Stimulated activated CD4-positive, alpha-beta T cell treated with anti-CD3 and anti-CD28 coated beads, TNF-alpha, amount 100 ng/mL, for 24 hours (primary cell): ENCODE measurements at regions not wholly inside any gene's neighbourhood (a gene's known extent, or its start where the extent isn't known, plus 50 kb on each side); places are given as distances from the start of the nearest gene placed in this dataset.
"Not testable (repeated sequence)": the region's sequence is repeated elsewhere in the genome, so short reads cannot be mapped to it uniquely, and the experiment has no call there.

Experiments used
- DNase-seq, 3 experiments: peaks; one replicate each; pipeline ENCODE4 v3.0.0-alpha.2; 2020; ENCODE audit warnings: low read depth in 3 of 3

DNA sequence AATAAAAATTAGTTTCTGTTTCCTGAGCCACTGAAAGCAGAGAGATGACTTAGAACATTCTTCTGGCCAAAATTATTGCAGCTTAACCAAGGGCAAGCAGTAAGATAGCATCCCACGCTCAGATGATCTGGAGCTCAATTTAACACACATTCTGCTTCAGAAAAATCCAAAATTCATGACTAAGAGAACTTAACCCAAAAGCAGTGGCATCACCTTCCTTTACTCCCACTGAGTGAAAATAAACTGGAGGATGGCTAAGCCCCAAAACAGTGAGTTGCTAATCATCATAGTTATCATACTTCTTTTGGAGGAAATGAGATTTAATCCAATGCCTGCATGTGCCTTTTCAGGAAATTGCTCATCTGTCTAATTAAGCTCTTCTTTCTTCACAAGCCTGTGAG lies 195.4 kb downstream of the DUSP6 start:
- no peak for DNase-seq

DNA sequence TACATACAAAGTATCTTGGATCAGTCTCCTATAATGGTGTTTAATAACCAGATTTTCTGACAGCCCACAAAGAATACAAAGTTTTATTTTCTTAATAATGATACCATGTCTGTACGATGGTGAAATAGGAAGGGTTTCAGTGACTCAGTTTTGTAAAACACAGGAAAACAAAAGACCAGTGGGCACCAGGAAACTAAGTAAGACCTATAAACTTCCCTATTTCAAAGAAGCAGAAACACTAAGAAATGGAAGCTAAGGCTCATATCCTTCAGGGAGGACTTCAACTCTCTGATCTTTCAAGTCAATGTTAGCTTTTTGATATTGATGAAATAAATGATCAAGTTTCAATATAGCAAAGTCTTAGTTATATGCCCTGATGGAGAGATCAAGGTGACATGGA lies 196.0 kb downstream of the DUSP6 start:
- DNase-seq: no peak

DNA sequence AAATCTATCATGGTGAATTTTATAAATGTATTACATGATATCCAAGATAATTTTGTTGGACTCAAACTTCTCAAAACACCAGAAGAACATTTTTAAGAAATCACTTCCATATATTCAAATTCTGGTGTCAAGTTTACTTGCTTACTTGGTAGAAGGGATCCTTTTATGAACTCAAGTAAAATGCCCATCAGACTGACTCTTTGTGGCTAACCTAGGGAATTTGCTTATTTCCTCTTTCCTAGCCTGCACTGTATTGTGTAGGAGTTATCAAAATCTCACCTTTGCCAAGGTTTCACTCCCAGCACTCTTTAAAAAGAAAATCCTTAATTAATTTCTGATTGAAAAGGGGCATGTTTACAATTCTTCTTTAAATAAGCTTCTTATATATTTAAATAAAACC lies 196.5 kb downstream of the DUSP6 start:
- DNase-seq: no peak

DNA sequence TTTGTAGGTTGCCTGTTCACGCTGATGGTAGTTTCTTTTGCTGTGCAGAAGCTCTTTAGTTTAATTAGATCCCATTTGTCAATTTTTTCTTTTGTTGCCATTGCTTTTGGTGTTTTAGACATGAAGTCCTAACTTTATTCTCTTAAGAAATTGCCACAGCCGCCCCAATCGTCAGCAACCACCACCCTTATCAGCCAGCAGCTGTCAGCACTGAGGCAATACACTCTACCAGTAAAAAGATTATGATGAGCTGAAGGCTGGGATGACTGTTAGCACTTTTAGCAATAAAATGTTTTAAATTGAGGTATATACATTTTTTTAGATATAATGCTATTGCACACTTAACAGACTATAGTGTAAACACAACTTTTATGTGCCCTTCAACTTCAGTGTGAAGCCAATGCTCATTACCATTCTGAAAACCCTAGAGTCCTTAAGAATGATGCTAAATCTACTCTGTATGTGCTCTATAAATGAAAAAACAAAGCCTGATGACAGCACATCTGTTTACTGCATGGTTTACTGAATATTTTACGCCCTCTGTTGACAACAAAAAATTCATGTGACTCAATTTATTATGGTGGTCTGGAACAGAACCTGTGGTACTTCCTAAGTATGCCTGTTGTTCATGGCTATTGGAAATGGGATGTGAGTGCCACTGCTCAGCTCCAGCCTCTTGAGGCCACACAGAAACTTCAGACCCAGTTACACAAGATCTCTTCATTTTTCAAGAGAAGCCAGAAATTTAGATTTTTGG lies 197.4 kb downstream of the DUSP6 start:
- no peak for DNase-seq

DNA sequence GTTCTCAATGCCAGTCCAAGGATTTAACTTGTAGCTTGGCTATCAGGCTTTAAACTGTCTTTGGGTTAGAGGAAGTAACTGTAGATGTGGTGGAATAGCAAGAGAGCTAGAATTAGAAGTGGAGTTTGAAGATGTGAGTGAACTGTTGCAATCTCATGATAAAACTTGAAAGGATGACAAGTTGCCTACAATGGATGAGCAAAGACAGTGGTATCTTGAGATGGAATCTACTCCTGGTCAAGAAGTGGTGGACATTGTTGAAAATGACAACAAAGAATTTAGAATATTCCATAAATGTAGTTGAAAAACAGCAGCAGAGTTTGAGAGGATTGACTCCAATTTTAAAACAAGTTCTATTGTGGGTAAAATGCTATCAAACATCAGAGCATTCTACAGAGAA lies 199.0 kb downstream of the DUSP6 start:
- no peak for DNase-seq

DNA sequence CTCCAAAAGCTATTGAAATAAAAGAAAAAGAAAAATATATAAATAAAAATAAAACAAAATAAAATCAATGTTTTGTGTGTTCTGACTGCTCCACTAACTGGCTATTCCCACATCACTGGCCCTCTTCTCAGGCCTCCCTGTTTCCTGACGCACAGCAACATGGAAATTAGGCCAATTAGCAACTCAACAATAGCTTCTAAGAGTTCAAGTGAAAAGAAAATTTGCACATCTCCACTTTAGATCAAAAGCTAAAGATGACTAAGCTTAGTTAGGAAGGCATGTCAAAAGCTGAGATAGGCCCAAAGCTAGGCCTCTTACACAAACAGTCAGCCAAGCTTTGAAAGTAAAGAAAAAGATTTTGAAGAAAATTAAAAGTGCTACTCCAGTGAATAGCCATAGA lies 200.8 kb downstream of the DUSP6 start:
- DNase-seq: no peak

DNA sequence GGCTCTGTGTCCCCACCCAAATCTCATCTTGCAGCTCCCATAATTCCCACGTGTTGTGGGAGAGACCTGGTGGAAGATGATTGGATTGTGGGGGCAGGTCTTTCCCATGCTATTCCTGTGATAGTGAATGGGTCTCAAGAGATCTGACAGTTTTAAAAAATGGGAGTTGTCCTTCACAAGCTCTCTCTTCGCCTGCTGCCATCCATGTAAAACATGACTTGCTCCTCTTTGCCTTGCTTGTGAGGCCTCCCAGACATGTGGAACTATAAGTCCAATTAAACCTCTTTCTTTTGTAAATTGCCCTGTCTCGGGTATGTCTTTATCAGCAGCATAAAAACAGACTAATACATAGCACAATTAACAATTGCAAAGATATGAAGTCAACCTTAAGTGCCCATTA lies 201.5 kb downstream of the DUSP6 start:
- not testable (repeated sequence) for DNase-seq

DNA sequence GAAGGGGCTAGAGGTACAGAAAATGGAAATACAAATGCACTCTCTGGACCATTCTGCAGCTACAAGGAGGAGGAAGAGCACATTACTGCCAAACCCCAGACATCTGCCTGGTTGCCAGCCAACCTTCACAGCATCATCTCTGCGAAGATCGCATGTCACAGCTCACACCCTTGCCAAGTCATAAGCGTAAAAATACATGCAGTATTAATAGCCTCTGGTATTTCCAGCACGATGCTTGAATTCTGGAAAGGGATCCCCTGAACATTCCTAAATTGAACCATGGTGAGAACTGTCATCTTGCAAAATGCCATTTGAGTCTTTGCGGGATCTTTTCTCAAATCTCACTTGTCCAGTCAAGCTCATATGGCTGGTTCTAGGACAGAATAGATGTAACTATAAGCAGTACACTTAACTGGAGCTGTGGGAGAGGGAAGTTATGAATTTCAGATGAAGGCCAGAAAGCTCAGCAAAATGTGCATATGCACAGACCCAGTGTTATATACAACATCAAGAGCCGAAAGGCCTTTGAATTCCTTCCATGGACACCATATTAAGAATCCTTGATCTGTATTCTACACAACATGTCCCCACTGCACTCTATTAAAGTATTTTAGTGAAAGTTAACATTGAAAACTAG lies 211.6 kb downstream of the DUSP6 start:
- no peak for DNase-seq

DNA sequence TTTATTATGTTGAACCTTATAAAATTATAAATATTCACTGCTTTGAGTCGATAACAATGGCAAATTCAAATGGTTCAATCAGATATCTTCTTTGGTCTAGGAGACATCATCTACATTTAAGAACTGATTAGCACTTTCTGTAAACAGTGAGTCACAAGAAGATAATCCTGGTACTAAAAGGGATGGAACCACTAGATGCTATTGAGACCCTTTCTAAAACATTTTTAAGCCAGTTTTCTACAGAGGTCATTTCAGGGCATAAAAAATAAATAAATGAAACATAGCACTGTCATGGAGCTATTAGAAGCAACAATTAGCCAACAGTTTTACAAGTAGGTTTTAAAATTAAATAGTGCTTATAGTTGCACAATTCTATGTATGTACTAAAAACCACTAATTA lies 212.2 kb downstream of the DUSP6 start:
- DNase-seq: no peak

DNA sequence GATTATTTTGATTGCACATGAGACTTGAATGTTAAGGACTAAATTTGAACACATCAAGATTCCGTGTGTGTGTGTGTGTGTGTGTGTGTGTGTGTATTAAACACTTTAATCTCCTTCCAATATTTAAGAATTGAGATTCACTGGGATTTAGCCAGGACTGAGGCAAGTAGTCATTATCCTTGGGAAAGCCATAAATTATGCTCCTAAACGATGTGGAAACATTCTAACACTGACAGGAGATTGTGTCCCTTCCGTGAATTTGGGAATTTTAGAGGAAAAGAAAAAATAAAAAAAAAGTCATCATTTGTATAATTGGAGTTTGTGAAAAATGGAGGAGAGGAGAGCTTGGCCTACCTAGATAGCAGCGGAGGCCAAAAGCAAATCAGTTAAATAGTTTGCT lies 212.9 kb downstream of the DUSP6 start:
- DNase-seq: no peak

DNA sequence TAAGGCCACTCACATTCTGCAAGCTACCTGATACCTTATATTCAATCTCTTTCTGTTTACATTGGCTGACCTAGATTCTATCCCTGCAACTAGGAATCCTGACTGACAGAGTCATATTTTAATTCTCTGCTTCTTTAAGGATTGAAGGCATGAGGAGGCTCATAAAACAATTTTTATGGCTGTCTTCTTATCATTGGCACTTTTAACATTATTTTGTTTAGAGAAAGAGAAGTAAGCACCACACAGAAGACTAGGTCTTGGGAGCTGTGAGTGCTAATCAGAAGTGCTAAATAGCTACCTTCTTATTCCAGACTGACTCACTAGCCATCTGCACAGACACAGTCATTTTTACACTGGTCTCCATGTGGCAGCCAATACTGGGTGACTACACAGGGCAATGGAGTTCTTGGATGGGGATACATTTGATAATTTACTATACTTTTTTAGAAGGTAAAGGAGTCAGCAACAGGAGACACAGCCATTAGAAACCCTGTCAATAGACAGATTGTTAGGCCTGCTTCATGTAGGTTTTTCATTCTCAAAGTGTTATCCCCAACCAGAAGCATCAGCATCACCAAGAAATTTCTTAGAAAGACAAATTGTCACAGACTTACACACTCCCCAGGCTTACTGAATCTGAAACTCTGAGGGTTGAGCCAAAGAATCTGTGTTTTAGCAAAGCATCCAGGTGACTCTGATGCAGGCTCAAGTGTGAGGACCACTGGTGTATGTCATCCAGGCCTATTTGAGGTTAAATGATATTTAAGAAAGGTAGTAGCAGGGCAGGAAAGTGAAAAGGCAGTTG lies 214.1 kb downstream of the DUSP6 start:
- DNase-seq: no peak

DNA sequence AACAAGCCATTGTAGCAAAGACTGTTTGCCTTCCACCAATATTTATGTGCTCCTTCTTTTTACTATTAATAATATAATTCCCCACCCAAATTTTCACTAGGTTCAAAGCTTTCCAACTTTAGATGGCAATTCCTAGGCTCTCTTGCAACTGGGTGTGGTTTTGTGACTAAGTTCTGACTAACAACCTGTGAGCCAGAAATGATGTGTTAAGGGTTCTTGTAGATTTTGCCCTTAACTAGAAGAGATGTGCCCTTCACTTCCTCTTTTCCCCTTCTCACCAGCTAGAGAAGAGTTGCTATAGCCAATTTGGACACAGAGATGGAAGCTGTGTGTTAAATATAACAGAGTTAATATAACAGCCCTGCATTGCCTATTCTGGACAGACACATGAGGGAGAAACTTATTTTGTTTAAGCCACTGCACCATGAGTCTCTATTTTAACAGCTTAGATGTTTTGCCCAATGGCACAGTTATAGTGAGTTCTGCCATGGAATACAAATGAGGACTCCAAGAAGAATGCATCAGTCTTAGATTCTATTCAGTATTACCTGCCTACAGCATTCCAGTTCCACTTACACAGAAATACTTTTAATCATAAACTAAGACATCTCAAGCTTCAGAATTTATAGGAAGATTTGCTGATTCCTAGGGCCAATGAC lies 216.2 kb downstream of the DUSP6 start:
- no peak for DNase-seq

DNA sequence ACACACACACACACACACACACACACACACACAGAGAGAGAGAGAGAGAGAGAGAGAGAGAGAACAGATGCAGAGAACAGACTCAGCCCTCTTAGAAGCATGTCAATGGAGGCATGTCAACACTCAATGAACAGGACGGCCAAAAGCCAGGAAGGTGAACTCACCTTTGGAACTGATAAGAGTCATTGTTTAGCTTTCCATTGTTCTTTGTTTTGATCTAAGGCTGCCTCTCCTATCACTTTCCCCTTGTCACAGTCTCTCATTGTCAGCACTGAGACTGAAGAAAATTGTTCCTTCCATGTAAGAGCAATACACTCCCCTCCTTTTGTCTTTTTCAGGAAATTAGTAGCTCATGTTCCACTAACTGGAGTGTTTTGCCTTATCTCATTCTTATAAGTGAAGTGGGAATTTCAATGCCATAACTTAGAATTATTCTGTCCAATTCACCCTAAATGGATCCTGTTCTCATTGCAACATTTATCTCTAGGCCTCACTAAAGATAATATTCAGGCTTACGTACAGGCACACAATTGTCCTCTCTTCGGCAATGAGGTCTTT lies 218.0 kb downstream of the DUSP6 start:
- DNase-seq: no peak

DNA sequence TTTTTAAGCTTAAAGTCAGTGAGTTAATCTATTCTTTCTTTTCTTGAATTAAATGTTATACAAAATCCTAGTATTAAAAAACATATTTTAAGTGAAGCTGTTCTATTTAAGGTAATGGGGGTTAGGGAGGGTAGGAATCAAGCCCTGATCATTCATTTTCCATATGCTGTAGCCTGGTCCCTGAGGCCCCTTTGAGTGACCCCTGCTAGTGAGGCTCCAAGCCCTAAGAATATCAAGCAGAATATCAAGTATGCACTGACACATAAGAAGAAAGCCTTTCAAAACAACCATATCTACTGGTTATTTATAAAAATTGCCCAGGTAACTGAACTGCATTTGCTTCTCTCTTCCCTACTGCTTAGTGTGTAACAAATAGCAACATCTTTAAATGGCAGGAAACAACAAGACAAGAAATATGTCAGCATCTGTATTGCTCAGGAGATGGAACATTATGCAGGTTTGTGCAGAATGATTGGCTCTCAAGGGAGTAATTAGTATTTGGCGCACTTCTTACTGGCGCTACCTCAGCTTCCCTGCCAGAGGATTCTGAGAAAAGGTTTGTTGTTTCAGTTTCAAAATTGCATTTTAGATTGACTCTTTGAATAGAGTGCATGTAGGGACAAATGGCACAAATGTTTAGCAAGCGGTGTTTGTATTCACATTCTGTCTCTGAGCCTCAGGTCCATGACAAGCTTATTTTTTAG lies 223.0 kb downstream of the DUSP6 start:
- no peak for DNase-seq

DNA sequence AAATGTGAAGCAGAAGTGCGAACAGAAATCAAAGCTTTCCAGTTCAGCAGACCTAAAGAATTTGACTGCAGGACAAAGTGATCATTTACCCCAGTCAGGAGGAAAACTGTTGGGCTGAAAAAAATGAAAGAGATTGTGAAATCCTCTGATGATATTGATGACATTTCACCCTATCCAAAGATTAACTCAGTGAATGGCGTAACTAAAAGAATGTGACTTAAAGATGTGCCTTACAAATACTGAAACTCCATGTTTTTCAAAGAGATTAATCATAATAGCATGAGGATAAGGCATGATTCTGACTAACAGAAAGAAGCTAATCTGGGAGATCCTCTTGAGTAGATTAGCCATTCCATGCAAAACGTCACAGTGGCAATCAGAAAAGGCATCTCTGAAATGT lies 225.6 kb downstream of the DUSP6 start:
- DNase-seq: no peak

DNA sequence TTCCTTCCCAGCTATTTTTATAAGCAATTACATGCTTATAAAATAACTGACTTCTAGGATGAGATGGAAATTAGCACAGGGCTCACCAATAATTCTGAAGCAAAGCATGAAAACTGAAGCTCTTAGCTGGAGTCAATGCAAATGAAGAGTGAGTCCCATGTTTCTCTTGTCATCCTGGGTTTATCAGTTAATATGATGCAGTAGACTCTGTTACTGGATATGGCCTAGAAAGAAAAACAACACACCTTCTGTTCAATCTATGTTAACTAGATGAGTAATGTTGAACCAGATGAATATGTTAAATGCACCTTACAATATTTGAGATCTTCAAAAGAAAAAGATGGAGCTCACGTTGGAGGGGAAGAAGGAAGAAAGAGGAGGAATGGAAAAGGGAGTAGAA lies 229.4 kb downstream of the DUSP6 start:
- no peak for DNase-seq

DNA sequence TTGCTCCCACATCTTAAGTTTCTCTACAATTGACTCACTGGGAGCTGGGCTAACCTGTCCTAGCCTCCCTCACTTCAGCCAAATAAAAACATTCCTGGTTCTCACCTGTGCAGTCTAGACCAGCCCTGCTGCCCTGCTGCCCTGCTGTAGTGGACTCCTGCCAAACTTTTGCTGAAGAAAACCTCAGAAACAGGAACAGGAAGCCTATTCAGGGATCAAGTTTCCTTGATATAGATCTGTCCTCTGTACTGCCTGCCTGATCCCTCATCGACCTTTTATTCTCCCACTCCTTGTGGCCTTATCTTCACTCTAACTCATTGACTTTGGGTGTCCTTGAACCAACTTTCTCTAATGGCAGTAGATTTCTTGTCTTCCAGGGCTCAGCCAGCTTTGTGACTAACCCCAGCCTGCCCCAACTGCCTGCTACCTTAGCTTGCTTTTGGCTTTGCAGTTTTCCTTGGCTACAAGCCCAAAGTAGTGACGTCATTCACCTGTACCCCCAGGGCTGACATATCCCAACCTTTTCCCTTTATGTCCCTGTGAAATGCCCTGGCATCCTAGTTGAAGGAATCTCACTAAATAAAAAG lies 234.8 kb downstream of the DUSP6 start:
- DNase-seq: no peak

DNA sequence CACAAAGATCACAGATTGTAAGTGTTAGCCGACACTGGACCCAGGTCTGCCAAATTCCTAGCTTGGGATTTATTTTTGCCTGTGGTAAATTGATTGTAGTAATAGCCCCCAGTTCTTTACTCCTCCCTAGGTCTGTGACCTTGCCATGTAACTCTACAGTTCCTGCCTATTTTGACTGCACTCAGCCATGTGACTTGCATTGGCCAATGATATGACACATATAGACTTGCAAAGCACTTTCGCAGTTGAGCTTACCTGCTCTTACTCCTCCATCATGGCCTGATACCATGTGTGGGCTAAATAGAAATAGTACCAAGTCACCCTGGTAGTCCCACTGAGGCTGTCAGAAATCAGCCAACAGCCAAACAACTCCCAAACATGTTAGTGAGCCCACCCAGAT lies 240.3 kb downstream of the DUSP6 start:
- DNase-seq: no peak

DNA sequence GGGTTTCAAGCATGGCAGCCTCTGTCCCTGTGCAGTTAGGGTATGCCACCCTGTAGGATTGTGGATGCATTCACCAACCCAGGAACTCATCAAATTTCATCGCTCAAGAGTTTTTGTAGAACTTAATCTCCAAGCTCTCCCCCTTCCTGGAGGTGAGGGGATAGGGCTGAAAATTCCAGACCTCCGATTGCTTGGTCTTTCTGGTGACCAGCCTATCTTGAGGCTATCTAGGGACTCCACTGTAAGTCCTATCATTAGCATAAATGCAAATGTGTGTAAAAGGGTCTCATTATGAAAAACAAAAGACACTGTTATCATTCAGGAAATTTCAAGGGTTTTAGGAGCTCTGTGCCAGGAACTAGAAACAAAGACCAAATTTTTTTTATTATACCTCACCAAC lies 244.0 kb downstream of the DUSP6 start:
- DNase-seq: no peak

DNA sequence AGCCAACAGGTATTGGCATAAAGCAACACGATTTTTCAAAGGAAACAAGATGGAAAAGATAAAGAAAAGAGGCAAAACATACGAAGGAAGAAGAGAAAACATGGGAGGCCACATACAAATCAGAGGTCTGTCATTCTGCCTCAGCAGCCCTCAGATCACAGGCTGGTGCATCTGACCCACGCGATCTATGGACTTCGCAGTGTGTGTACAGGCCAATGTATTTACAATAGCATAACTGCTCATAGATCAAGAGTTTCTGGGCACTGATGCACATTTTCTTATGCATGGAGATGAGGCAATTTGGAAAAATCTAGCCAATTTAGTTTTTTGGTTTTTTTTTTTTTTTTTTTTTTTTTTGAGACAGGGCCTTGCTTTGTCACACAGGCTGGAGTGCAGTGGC lies 245.4 kb downstream of the DUSP6 start:
- DNase-seq: no peak

DNA sequence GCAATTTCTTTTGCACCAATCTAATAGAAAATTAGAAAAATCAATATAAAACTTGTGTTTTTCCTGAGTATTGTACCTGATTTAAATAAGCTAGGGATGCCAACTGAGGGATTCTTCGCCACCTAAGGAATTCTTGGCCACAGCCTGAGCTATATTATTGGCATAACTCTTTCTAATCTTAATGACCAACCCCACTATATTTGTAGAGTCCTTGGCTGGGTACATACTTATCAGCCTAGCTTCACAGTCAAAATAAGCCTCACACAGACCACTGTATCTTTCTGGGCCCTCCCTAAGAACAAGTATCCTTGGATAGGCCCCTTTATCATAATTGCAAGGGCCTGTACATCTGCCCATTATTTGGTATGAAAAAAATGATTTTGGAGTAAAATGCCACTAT lies 247.1 kb downstream of the DUSP6 start:
- DNase-seq: no peak
